Osteoblast (primary cell): ENCODE measurements at regions not wholly inside any gene's neighbourhood (a gene's known extent, or its start where the extent isn't known, plus 50 kb on each side); places are given as distances from the start of the nearest gene placed in this dataset.

Source experiments
- DNase-seq: peaks from one replicate; pipeline ENCODE4 v3.0.0; 2011; ENCODE audit warnings: low spot score, mixed read lengths; ENCODE audit not compliant: insufficient read length; ENCODE audit errors: missing footprints
- H2AFZ ChIP-seq: 2 replicates; pipeline ENCODE4 v1.6.0; 2011; ENCODE audit warnings: mild to moderate bottlenecking, low read length
- H3K27ac ChIP-seq: 2 replicates; pipeline ENCODE4 v1.5.1; 2011; ENCODE audit warnings: mild to moderate bottlenecking, low read depth, low read length, moderate library complexity
- H3K27me3 ChIP-seq: 2 replicates; pipeline ENCODE4 v1.6.0; 2012; ENCODE audit warnings: mild to moderate bottlenecking, control low read depth, inconsistent platforms, low read length, moderate library complexity; ENCODE audit not compliant: insufficient read depth
- H3K36me3 ChIP-seq: 2 replicates; pipeline ENCODE4 v1.5.1; 2011; ENCODE audit warnings: mild to moderate bottlenecking, low read length, control low read depth, moderate library complexity; ENCODE audit not compliant: insufficient read depth
- H3K4me1 ChIP-seq: 2 replicates; pipeline ENCODE4 v1.5.1; 2011; ENCODE audit warnings: mild to moderate bottlenecking, low read length, control low read depth, moderate library complexity; ENCODE audit not compliant: insufficient read depth
- H3K4me2 ChIP-seq: 2 replicates; pipeline ENCODE4 v1.6.0; 2011; ENCODE audit warnings: mild to moderate bottlenecking, low read length; ENCODE audit not compliant: insufficient read depth
- H3K4me3 ChIP-seq: fragments of 200-600 bp; sonication (generic); 3 replicates; pipeline ENCODE4 v1.5.1; 2012; ENCODE audit warnings: mild to moderate bottlenecking, low read length, inconsistent platforms; ENCODE audit not compliant: insufficient read depth
- H3K79me2 ChIP-seq: 2 replicates; pipeline ENCODE4 v1.6.0; 2012; ENCODE audit warnings: mild to moderate bottlenecking, low read length, control low read depth, inconsistent platforms; ENCODE audit not compliant: insufficient read depth
- H3K9me3 ChIP-seq: 2 replicates; pipeline ENCODE4 v1.5.1; 2011; ENCODE audit warnings: low read depth, low read length, control low read depth
- H4K20me1 ChIP-seq: 2 replicates; pipeline ENCODE4 v1.6.0; 2012; ENCODE audit warnings: mild to moderate bottlenecking, low read length, control low read depth; ENCODE audit not compliant: insufficient read depth
- TF ChIP-seq, protein P1 (sequence below): IDR thresholded peaks from 2 replicates; pipeline ENCODE4 v1.5.1; 2011; ENCODE audit warnings: mild to moderate bottlenecking, low read depth, low read length, moderate library complexity; ENCODE audit errors: extremely low read depth

DNA sequence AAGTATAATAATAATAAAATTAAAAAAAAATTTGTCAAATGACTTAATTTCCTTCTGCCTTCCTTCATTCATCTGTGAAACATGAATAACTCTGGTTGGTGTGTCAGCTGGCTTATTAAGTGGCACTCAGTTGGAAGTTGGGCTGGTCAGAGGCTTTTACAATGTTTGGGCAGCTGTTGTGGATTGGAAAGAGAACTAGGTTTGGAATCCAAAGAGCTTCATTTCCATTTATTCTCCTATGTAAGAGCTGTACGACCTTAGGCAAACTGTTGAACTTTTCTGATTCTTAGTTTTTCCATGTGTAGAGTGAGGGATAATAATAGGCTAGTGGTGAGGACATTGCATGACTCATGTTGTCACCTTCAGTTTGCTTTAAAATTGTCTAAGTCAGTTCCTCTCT, 606.7 kb downstream of the PDCD6IP start:
- no peaks in the 10 kb centered on the region for H3K27me3 ChIP-seq
- no peaks in the 10 kb centered on the region for H3K79me2 ChIP-seq
- no peaks in the 10 kb centered on the region for H4K20me1 ChIP-seq
- H3K4me2 ChIP-seq: no peak overlapping the region
- H3K36me3 ChIP-seq: no peaks in the 10 kb centered on the region
- H3K27ac ChIP-seq: no peak overlapping the region
- TF ChIP-seq, protein P1, sequence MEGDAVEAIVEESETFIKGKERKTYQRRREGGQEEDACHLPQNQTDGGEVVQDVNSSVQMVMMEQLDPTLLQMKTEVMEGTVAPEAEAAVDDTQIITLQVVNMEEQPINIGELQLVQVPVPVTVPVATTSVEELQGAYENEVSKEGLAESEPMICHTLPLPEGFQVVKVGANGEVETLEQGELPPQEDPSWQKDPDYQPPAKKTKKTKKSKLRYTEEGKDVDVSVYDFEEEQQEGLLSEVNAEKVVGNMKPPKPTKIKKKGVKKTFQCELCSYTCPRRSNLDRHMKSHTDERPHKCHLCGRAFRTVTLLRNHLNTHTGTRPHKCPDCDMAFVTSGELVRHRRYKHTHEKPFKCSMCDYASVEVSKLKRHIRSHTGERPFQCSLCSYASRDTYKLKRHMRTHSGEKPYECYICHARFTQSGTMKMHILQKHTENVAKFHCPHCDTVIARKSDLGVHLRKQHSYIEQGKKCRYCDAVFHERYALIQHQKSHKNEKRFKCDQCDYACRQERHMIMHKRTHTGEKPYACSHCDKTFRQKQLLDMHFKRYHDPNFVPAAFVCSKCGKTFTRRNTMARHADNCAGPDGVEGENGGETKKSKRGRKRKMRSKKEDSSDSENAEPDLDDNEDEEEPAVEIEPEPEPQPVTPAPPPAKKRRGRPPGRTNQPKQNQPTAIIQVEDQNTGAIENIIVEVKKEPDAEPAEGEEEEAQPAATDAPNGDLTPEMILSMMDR: no peak
- no peaks in the 10 kb centered on the region for H3K4me1 ChIP-seq
- no peak overlapping the region for H3K4me3 ChIP-seq
- no peaks in the 10 kb centered on the region for H3K9me3 ChIP-seq
- no peak for DNase-seq
- H2AFZ ChIP-seq: no peak overlapping the region

DNA sequence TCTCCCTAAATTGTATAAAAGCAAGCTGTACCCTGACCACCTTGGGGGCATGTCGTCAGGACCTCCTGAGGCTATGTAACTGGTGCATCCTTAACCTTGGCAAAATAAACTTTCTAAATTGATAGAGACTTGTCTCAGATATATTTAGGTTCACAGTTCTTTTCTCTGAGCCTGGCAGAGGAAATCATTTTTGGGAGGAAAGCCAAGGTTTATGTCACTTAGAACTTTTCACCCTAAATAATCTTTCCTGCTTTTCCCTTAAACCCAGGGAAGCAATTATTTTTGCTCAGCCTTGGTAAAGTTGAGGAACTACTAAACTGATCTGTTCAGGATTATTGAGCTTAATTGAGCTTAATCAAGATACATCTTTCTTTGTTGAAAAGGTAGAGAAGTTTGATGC, 608.9 kb downstream of the PDCD6IP start:
- H3K4me2 ChIP-seq: no peak overlapping the region
- H2AFZ ChIP-seq: no peak overlapping the region
- H3K27ac ChIP-seq: no peak overlapping the region
- DNase-seq: no peak
- H4K20me1 ChIP-seq: no peaks in the 10 kb centered on the region
- H3K36me3 ChIP-seq: no peaks in the 10 kb centered on the region
- H3K9me3 ChIP-seq: no peaks in the 10 kb centered on the region
- H3K27me3 ChIP-seq: no peaks in the 10 kb centered on the region
- no peaks in the 10 kb centered on the region for H3K4me1 ChIP-seq
- H3K4me3 ChIP-seq: no peak overlapping the region
- TF ChIP-seq, protein P1: no peak
- no peaks in the 10 kb centered on the region for H3K79me2 ChIP-seq

DNA sequence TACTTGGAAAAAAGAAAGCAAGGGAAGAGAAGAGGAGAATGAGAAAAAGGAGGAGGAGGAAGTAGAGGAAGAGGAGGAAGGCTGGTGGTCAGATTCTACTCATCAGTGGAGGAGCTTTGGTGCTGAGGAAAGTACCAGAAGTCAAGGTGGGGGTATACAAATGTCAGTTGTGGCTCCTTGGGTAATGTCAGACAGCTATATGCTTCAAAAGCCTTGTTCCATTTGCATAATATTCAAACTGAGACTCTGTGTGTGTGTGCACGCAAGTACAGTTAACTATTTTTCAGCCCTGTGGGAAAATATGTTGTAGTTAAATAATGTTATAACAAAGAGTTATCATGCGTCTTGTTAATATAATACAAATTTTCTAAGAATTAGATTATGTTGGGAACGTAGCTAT, 609.7 kb downstream of the PDCD6IP start:
- Histone ChIP-seq H3K4me1 (no peaks in the 10 kb centered on the region), H2AFZ (no peak overlapping the region), H3K4me2 (no peak overlapping the region), H3K4me3 (no peak overlapping the region), H3K9me3 (no peaks in the 10 kb centered on the region), H3K27ac (no peak overlapping the region), H3K79me2 (no peaks in the 10 kb centered on the region), H3K36me3 (no peaks in the 10 kb centered on the region), H4K20me1 (no peaks in the 10 kb centered on the region), H3K27me3 (no peaks in the 10 kb centered on the region)
- DNase-seq: no peak
- TF ChIP-seq, protein P1: no peak

DNA sequence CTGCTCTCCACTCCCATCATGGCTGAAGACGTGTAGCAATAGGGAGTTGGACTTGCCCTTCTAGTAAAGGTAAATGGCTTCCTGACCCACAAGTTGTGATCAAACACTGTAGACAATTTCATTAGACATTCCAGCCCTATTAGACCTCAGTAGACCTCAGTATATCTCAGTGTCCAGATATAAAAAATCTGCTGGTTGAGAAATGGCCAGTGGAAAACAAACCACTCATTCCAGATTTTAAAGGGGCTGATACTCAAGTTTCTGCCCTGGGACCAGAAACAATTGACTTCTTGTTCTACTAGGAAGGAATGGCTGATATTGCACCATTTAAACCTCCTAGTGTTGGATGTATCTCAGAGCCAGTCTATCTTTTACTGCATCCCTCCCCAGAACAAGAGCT, 613.2 kb downstream of the PDCD6IP start:
- no peaks in the 10 kb centered on the region for H3K9me3 ChIP-seq
- H3K27ac ChIP-seq: no peak overlapping the region
- no peak for DNase-seq
- no peaks in the 10 kb centered on the region for H3K27me3 ChIP-seq
- TF ChIP-seq, protein P1: no peak
- H3K4me2 ChIP-seq: no peak overlapping the region
- no peaks in the 10 kb centered on the region for H3K4me1 ChIP-seq
- H3K4me3 ChIP-seq: no peak overlapping the region
- H2AFZ ChIP-seq: no peak overlapping the region
- H3K79me2 ChIP-seq: no peaks in the 10 kb centered on the region
- H3K36me3 ChIP-seq: no peaks in the 10 kb centered on the region
- no peaks in the 10 kb centered on the region for H4K20me1 ChIP-seq
